GM21515 (cell line): ENCODE measurements at regions not wholly inside any gene's neighbourhood (a gene's known extent, or its start where the extent isn't known, plus 50 kb on each side); places are given as distances from the start of the nearest gene placed in this dataset.
"Not testable (repeated sequence)": the region's sequence is repeated elsewhere in the genome, so short reads cannot be mapped to it uniquely, and the experiment has no call there.

Experiments used
- ATAC-seq: cut with Tn5 transposase; IDR thresholded peaks from one replicate; pipeline ENCODE4 v1.9.1; 2021; ENCODE audit not compliant: unreplicated experiment

- ATAC-seq: no peak
These were observed 166.6 kb downstream of the DKK2 start for GRCh38 chr4:106869551-106869950.

GRCh38 chr4:106868381-106869035, 167.6 kb downstream of the DKK2 start:
- ATAC-seq: no peak

- no peak for ATAC-seq
These were observed 171.9 kb downstream of the DKK2 start for GRCh38 chr4:106864231-106864630.

GRCh38 chr4:106854569-106855351, 181.4 kb downstream of the DKK2 start:
- no peak for ATAC-seq

- no peak for ATAC-seq
These were observed 183.7 kb downstream of the DKK2 start for GRCh38 chr4:106852426-106852825.

GRCh38 chr4:106851726-106852125, 184.4 kb downstream of the DKK2 start:
- no peak for ATAC-seq

- no peak for ATAC-seq
These were observed 185.4 kb downstream of the DKK2 start for GRCh38 chr4:106850691-106851090.

- ATAC-seq: no peak
These were observed 200.2 kb downstream of the DKK2 start for GRCh38 chr4:106835919-106836318.

- ATAC-seq: no peak
These were observed 205.2 kb downstream of the DKK2 start for GRCh38 chr4:106830879-106831278.

- no peak for ATAC-seq
These were observed 217.3 kb downstream of the DKK2 start for GRCh38 chr4:106818764-106819163.

- ATAC-seq: no peak
These were observed 219.6 kb downstream of the DKK2 start for GRCh38 chr4:106816496-106816895.

- ATAC-seq: no peak
These were observed 226.0 kb downstream of the DKK2 start for GRCh38 chr4:106810122-106810521.

GRCh38 chr4:106809076-106809475, 227.0 kb downstream of the DKK2 start:
- no peak for ATAC-seq

GRCh38 chr4:106806158-106806797, 229.8 kb downstream of the DKK2 start:
- no peak for ATAC-seq

GRCh38 chr4:106803083-106803482, 233.0 kb downstream of the DKK2 start:
- ATAC-seq: no peak

- no peak for ATAC-seq
These were observed 234.7 kb downstream of the DKK2 start for GRCh38 chr4:106801386-106801785.

GRCh38 chr4:106796876-106797275, 239.2 kb downstream of the DKK2 start:
- ATAC-seq: no peak

- no peak for ATAC-seq
These were observed 240.8 kb downstream of the DKK2 start for GRCh38 chr4:106795326-106795725.

GRCh38 chr4:106793933-106794332, 242.2 kb downstream of the DKK2 start:
- ATAC-seq: no peak

- ATAC-seq: no peak
These were observed 260.5 kb downstream of the DKK2 start for GRCh38 chr4:106775636-106776035.

GRCh38 chr4:106774055-106774454, 262.1 kb downstream of the DKK2 start:
- ATAC-seq: not testable (repeated sequence)
